ENCODE measurements at regions not wholly inside any gene's neighbourhood (a gene's known extent, or its start where the extent isn't known, plus 50 kb on each side); places are given as distances from the start of the nearest gene placed in this dataset.

GRCh38 chr17:26792486-26792885, 501.4 kb upstream of the WSB1 start:
- WGBS, 2 donors = 86 to 87% methylated on average over 12 of the region's 12 CpGs
- H3K36me3 ChIP-seq (ENCODE audit: control insufficient read depth in 4 of 4, insufficient read depth in 4 of 4, low read length in 4 of 4) = no peaks in the 10 kb centered on the region
- H3K9me3 ChIP-seq (ENCODE audit: control insufficient read depth in 4 of 4, insufficient read depth in 3 of 4, low read length in 3 of 4) = peaks cover 6 to 55% (median 22%) of the 10 kb centered on the region in 4 donors
- no peaks in the 10 kb centered on the region for H3K27me3 ChIP-seq (ENCODE audit: control insufficient read depth in 3 of 3, insufficient read depth in 3 of 3, low read length in 2 of 3)
- no peak overlapping the region for H3K9ac ChIP-seq (ENCODE audit: insufficient read depth in 1 of 2, low read length in 2 of 2)
- no peaks in the 10 kb centered on the region for H3K4me1 ChIP-seq (ENCODE audit: control insufficient read depth in 5 of 5, insufficient read depth in 5 of 5, low read length in 5 of 5)
- ATAC-seq (ENCODE audit: insufficient read depth, low FRiP score) (no peak), DNase-seq (peak in 1 of 3 donors; percentile 2)
- TF ChIP-seq CTCF (IDR thresholded peaks at IDR 0.05; ENCODE audit: control extremely low read depth, extremely low read depth) = no peak
- no peak overlapping the region for H3K4me3 ChIP-seq
- H3K27ac ChIP-seq (ENCODE audit: low read depth in 1 of 2, low read length in 1 of 2) = no peak overlapping the region

DNA sequence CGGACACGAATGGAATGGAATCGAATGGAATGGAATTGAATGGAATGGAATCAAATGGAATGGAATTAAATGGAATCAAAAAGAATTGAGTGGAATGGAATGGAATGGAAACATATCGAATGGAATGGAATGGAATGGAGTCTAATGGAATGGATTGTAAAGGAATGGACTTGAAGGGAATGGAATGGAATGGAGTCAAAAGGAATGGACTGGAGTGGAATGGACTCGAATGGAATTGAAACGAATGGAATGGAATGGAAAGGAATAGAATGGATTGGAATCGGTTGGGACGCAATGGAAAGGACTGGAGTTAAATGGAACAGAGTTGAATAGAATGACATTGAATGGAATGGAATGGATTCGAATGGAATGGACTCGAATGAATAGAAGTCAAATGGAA, 486.9 kb upstream of the WSB1 start:
- peaks cover 2 to 58% (median 21%) of the 10 kb centered on the region in 4 donors for H3K9me3 ChIP-seq (ENCODE audit: control insufficient read depth in 4 of 4, insufficient read depth in 3 of 4, low read length in 3 of 4)
- WGBS, 2 donors = 72 to 80% methylated on average over 10 of the region's 10 CpGs

DNA sequence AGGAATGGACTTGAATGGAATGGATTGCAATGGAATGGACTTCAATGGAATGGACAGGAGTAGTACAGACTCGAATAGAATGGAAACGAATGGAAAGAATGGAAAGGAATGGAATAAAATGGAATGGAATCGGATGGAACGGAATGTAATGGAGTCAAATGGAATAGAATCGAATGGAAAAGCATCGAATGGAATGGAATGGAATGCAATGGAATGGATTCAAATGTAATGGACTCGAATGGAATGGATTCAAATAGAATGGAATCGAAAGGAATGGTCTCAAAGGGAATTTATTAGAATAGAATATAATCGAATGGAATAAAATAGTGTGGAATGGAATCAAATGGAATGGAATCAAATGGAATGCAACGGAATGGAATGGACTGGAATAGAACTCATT, 484.9 kb upstream of the WSB1 start:
- Histone ChIP-seq H3K27me3 (ENCODE audit: control insufficient read depth in 3 of 3, insufficient read depth in 3 of 3, low read length in 2 of 3) (no peaks in the 10 kb centered on the region), H3K9ac (ENCODE audit: insufficient read depth in 1 of 2, low read length in 2 of 2) (no peak overlapping the region), H3K36me3 (ENCODE audit: control insufficient read depth in 4 of 4, insufficient read depth in 4 of 4, low read length in 4 of 4) (no peaks in the 10 kb centered on the region), H3K9me3 (ENCODE audit: control insufficient read depth in 4 of 4, insufficient read depth in 3 of 4, low read length in 3 of 4) (peaks cover 2 to 60% (median 21%) of the 10 kb centered on the region in 4 donors), H3K27ac (ENCODE audit: low read depth in 1 of 2, low read length in 1 of 2) (no peak overlapping the region), H3K4me3 (no peak overlapping the region), H3K4me1 (ENCODE audit: control insufficient read depth in 5 of 5, insufficient read depth in 5 of 5, low read length in 5 of 5) (no peaks in the 10 kb centered on the region)
- DNase-seq = peak in 1 of 3 donors; percentile 5
- WGBS, 2 donors = 67 to 79% methylated on average over 10 of the region's 10 CpGs
- no peak for ATAC-seq (ENCODE audit: insufficient read depth, low FRiP score)
- no peak for TF ChIP-seq CTCF (IDR thresholded peaks at IDR 0.05; ENCODE audit: control extremely low read depth, extremely low read depth)

More for the DNA sequence above, 486.9 kb upstream of the WSB1 start:
- no peak overlapping the region for H3K9ac ChIP-seq (ENCODE audit: insufficient read depth in 1 of 2, low read length in 2 of 2)
- no peak for TF ChIP-seq CTCF (IDR thresholded peaks at IDR 0.05; ENCODE audit: control extremely low read depth, extremely low read depth)
- no peaks in the 10 kb centered on the region for H3K4me1 ChIP-seq (ENCODE audit: control insufficient read depth in 5 of 5, insufficient read depth in 5 of 5, low read length in 5 of 5)
- no peak overlapping the region for H3K27ac ChIP-seq (ENCODE audit: low read depth in 1 of 2, low read length in 1 of 2)
- H3K36me3 ChIP-seq (ENCODE audit: control insufficient read depth in 4 of 4, insufficient read depth in 4 of 4, low read length in 4 of 4) = no peaks in the 10 kb centered on the region
- H3K4me3 ChIP-seq = no peak overlapping the region
- H3K27me3 ChIP-seq (ENCODE audit: control insufficient read depth in 3 of 3, insufficient read depth in 3 of 3, low read length in 2 of 3) = no peaks in the 10 kb centered on the region
- ATAC-seq (ENCODE audit: insufficient read depth, low FRiP score) (no peak), DNase-seq (no peak)

DNA sequence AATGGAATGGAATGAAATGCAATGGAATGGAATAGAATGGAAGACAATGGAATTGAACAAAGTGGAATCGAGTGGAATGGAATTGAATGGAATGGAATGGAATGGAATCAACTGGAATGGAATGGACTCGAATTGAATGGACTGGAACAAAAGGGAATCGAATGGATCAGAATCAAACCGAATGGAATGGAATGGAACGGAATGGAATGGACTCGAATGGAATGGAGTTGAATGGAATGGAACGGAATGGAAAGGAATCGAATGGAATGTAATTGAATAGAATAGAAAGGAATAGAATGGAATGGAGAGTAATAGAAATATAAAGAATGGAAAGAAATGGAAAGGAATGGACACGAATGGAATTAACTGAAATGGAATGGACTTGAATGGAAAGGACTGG, 475.2 kb upstream of the WSB1 start:
- H3K27ac ChIP-seq (ENCODE audit: low read depth in 1 of 2, low read length in 1 of 2) = no peak overlapping the region
- no peak for ATAC-seq (ENCODE audit: insufficient read depth, low FRiP score)
- WGBS, 2 donors = 76 to 77% methylated on average over 9 of the region's 9 CpGs
- peak in 1 of 3 donors; percentile 2 for DNase-seq
- no peaks in the 10 kb centered on the region for H3K4me1 ChIP-seq (ENCODE audit: control insufficient read depth in 5 of 5, insufficient read depth in 5 of 5, low read length in 5 of 5)
- H3K9me3 ChIP-seq (ENCODE audit: control insufficient read depth in 4 of 4, insufficient read depth in 3 of 4, low read length in 3 of 4) = peaks cover 12 to 73% (median 28%) of the 10 kb centered on the region in 4 donors
- H3K27me3 ChIP-seq (ENCODE audit: control insufficient read depth in 3 of 3, insufficient read depth in 3 of 3, low read length in 2 of 3) = no peaks in the 10 kb centered on the region
- no peaks in the 10 kb centered on the region for H3K36me3 ChIP-seq (ENCODE audit: control insufficient read depth in 4 of 4, insufficient read depth in 4 of 4, low read length in 4 of 4)
- TF ChIP-seq CTCF (IDR thresholded peaks at IDR 0.05; ENCODE audit: control extremely low read depth, extremely low read depth) = no peak
- H3K9ac ChIP-seq (ENCODE audit: insufficient read depth in 1 of 2, low read length in 2 of 2) = no peak overlapping the region
- H3K4me3 ChIP-seq = no peak overlapping the region
